H4 (cell line): ENCODE measurements at regions not wholly inside any gene's neighbourhood (a gene's known extent, or its start where the extent isn't known, plus 50 kb on each side); places are given as distances from the start of the nearest gene placed in this dataset.
A peak's percentile ranks its signal among the peaks of the same experiment; 100 is the strongest.

Experiments
- DNase-seq: peaks from one replicate; pipeline ENCODE4 v3.0.0-alpha.2; 2015; ENCODE audit warnings: low spot score

GRCh38 chr5:17127743-17128231 lies 89.6 kb upstream of the BASP1 start:
- peak; percentile 43 for DNase-seq

GRCh38 chr5:17129093-17129849 lies 88.2 kb upstream of the BASP1 start:
- no peak for DNase-seq

GRCh38 chr5:17130302-17130701 lies 87.1 kb upstream of the BASP1 start:
- DNase-seq, result peak; percentile 74

GRCh38 chr5:17132444-17133083 lies 84.9 kb upstream of the BASP1 start:
- no peak for DNase-seq

GRCh38 chr5:17135050-17135449 lies 82.4 kb upstream of the BASP1 start:
- DNase-seq, result no peak

GRCh38 chr5:17143335-17143734 lies 74.1 kb upstream of the BASP1 start:
- no peak for DNase-seq

- DNase-seq, result no peak
These were observed 71.1 kb upstream of the BASP1 start for GRCh38 chr5:17146280-17146841.

GRCh38 chr5:17147170-17147569 lies 70.3 kb upstream of the BASP1 start:
- DNase-seq, result no peak

- no peak for DNase-seq
These were observed 69.8 kb upstream of the BASP1 start for GRCh38 chr5:17147617-17148016.

- no peak for DNase-seq
These were observed 69.0 kb upstream of the BASP1 start for GRCh38 chr5:17148481-17148880.

- no peak for DNase-seq
These were observed 67.6 kb upstream of the BASP1 start for GRCh38 chr5:17149786-17150185.

- DNase-seq, result no peak
These were observed 66.9 kb upstream of the BASP1 start for GRCh38 chr5:17150531-17150930.

GRCh38 chr5:17151686-17152085 lies 65.7 kb upstream of the BASP1 start:
- no peak for DNase-seq

- no peak for DNase-seq
These were observed 63.0 kb upstream of the BASP1 start for GRCh38 chr5:17154211-17154996.

- no peak for DNase-seq
These were observed 61.0 kb upstream of the BASP1 start for GRCh38 chr5:17156463-17156862.

GRCh38 chr5:17157294-17157693 lies 60.1 kb upstream of the BASP1 start:
- no peak for DNase-seq

GRCh38 chr5:17157916-17158529 lies 59.4 kb upstream of the BASP1 start:
- DNase-seq, result no peak

- DNase-seq, result no peak
These were observed 56.7 kb upstream of the BASP1 start for GRCh38 chr5:17160756-17161040.

GRCh38 chr5:17161662-17162061 lies 55.8 kb upstream of the BASP1 start:
- DNase-seq, result no peak

GRCh38 chr5:17163221-17163620 lies 54.2 kb upstream of the BASP1 start:
- no peak for DNase-seq

- DNase-seq, result no peak
These were observed 50.1 kb upstream of the BASP1 start for GRCh38 chr5:17167171-17167891.
